ENCODE measurements at regions not wholly inside any gene's neighbourhood (a gene's known extent, or its start where the extent isn't known, plus 50 kb on each side); places are given as distances from the start of the nearest gene placed in this dataset.

DNA sequence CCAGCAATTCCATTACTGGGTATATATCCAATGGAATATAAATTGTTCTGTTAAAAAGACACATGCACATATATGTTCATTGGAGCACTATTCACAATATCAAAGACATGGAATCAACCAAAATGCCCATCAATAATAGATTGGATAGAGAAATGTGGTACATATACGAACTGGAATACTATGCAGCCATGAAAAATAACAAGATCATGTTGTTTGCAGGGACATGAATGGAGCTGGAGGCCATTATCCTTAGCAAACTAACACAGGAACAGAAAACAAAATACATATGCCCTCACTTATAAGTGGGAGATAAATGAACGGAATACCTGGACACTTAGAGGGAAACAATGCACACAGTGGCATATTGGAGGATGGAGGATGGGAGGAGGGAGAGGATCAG lies 355.8 kb downstream of the CCDC85A start:
- TF ChIP-seq, protein P1, sequence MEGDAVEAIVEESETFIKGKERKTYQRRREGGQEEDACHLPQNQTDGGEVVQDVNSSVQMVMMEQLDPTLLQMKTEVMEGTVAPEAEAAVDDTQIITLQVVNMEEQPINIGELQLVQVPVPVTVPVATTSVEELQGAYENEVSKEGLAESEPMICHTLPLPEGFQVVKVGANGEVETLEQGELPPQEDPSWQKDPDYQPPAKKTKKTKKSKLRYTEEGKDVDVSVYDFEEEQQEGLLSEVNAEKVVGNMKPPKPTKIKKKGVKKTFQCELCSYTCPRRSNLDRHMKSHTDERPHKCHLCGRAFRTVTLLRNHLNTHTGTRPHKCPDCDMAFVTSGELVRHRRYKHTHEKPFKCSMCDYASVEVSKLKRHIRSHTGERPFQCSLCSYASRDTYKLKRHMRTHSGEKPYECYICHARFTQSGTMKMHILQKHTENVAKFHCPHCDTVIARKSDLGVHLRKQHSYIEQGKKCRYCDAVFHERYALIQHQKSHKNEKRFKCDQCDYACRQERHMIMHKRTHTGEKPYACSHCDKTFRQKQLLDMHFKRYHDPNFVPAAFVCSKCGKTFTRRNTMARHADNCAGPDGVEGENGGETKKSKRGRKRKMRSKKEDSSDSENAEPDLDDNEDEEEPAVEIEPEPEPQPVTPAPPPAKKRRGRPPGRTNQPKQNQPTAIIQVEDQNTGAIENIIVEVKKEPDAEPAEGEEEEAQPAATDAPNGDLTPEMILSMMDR (IDR thresholded peaks at IDR 0.05) = no peak
- TF ChIP-seq SMC3 (IDR thresholded peaks at IDR 0.05; ENCODE audit: low read depth, low read length) = no peak
- TF ChIP-seq JUND (IDR thresholded peaks at IDR 0.05) = no peak
- TF ChIP-seq FOXJ3 (CRISPR knock-in tag; IDR thresholded peaks at IDR 0.05) = no peak
- TF ChIP-seq NFIC (IDR thresholded peaks at IDR 0.05; ENCODE audit: borderline replicate concordance) = no peak
- no peak for TF ChIP-seq EZH2phosphoT487 (IDR thresholded peaks at IDR 0.05; ENCODE audit: borderline replicate concordance, low read depth)
- TF ChIP-seq POLR2AphosphoS5 (IDR thresholded peaks at IDR 0.05; ENCODE audit: low read depth, low read length) = no peak
- TF ChIP-seq TEAD4 (IDR thresholded peaks at IDR 0.05; ENCODE audit: borderline replicate concordance, insufficient read depth) = no peak
- TF ChIP-seq EP300 (IDR thresholded peaks at IDR 0.05; ENCODE audit: borderline replicate concordance in 1 of 2, low read depth in 1 of 2, low read length in 1 of 2) = no peak
- no peak for TF ChIP-seq TAF1 (IDR thresholded peaks at IDR 0.05; ENCODE audit: borderline replicate concordance, low read depth, low read length)
